Neuron (in vitro differentiated cells): ENCODE measurements at regions not wholly inside any gene's neighbourhood (a gene's known extent, or its start where the extent isn't known, plus 50 kb on each side); places are given as distances from the start of the nearest gene placed in this dataset.
"Not testable (repeated sequence)": the region's sequence is repeated elsewhere in the genome, so short reads cannot be mapped to it uniquely, and the experiment has no call there.

Experiments
- H2AFZ ChIP-seq: one replicate; pipeline ENCODE4 v1.6.1; 2013; ENCODE audit warnings: low read depth, mild to moderate bottlenecking, inconsistent platforms, low read length, moderate library complexity
- H3K27me3 ChIP-seq: one replicate; pipeline ENCODE4 v1.6.1; 2013; ENCODE audit warnings: low read length; ENCODE audit not compliant: insufficient read depth
- H3K36me3 ChIP-seq: one replicate; pipeline ENCODE4 v1.6.1; 2013; ENCODE audit warnings: low read length; ENCODE audit not compliant: insufficient read depth
- H3K4me1 ChIP-seq: one replicate; pipeline ENCODE4 v1.6.1; 2013; ENCODE audit warnings: low read length; ENCODE audit not compliant: insufficient read depth
- H3K4me3 ChIP-seq: 2 replicates; pipeline ENCODE4 v1.5.1; 2013; ENCODE audit warnings: mild to moderate bottlenecking, low read length, moderate library complexity
- H3K9me3 ChIP-seq: one replicate; pipeline ENCODE4 v1.6.1; 2013; ENCODE audit warnings: low read length

DNA sequence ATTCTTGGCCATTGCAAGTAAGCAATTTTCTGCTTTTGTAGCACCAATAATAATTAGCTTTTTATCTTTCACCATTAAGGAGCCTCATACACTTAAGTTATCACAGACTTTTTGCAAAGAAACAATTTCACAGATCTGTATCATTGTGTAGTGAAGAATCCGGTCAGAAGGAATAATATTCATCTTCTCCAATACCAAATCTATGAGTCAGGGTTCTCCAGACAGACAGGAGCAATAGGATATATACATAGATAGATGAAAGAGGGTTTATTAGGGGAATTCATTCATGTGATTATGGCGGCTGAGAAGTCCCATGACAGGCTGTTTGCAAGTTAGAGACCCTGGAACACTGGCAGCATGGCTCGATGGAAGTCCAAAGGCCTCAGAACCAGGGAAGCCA lies 82.9 kb upstream of the UBASH3B start:
- H3K4me1 ChIP-seq: no peaks in the 10 kb centered on the region
- H3K27me3 ChIP-seq: no peaks in the 10 kb centered on the region
- no peak overlapping the region for H2AFZ ChIP-seq
- no peaks in the 10 kb centered on the region for H3K36me3 ChIP-seq
- no peak overlapping the region for H3K4me3 ChIP-seq
- no peaks in the 10 kb centered on the region for H3K9me3 ChIP-seq

DNA sequence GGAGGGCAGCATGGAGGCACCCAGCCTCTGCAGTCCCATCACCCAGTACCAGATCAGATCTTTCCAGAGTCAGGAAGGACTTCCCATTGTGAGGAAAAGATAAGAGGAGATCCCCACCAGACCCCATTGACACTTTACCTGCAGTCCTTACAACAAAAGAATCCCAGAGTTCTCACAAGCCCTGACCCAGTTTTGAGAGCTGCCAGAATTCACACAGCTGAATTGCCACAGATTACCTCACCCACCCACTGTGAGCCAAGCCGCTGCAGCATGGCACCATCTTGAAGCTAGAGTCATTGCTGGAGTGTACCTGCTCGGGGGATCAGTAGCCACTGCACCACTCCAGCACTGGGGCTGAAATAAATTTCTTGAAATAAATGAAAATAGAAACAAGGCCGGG lies 91.8 kb upstream of the UBASH3B start:
- Histone ChIP-seq H2AFZ (no peak overlapping the region), H3K36me3 (no peaks in the 10 kb centered on the region), H3K9me3 (no peaks in the 10 kb centered on the region), H3K4me3 (no peak overlapping the region), H3K4me1 (no peaks in the 10 kb centered on the region), H3K27me3 (no peaks in the 10 kb centered on the region)

DNA sequence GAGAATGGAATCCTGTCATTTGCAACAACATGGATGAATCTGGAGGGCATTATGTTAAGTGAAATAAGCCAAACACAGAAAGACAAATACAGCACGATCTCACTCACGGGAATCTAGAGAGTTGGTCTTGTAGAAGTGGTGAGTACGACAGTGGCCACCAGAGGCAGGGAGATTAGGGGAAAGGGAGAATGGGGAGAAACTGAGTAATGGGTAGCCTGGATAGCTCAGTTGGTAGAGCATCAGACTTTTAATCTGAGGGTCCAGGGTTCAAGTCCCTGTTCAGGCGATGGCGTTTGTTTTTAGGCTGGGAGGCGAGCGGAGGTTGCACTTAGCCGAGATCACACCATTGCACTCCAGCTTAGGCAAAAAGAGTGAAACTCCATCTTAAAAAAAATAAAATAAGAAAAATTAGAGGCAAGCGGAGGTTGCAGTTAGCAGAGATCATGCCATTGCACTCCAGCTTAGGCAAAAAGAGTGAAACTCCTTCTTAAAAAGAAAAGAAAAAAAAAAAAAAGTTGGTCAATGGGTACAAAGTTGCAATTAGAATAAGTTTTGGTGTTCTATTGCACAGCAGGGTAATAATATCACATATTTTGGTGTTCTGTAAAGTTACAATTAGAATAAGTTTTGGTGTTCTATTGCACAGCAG lies 95.7 kb upstream of the UBASH3B start:
- Histone ChIP-seq H3K36me3 (no peaks in the 10 kb centered on the region), H3K27me3 (no peaks in the 10 kb centered on the region), H3K4me3 (no peak overlapping the region), H2AFZ (no peak overlapping the region), H3K4me1 (no peaks in the 10 kb centered on the region), H3K9me3 (no peaks in the 10 kb centered on the region)

DNA sequence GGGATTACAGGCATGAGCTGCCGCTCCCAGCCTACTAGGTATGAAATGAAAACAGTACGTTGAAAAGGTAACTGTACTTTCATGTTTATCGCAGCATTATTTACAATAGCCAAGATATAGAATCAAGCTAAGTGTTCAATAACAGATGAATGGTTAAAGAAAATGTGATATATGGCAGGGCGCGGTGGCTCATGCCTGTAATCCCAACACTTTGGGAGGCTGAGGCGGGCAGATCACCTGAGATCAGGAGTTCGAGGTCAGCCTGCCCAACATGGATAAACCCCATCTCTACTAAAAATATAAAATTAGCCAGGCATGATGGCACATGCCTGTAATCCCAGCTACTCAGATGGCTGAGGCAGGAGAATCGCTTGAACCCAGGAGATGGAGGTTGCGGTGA lies 96.3 kb upstream of the UBASH3B start:
- not testable (repeated sequence) for H3K36me3 ChIP-seq, H3K27me3 ChIP-seq, H3K9me3 ChIP-seq, H3K4me3 ChIP-seq, H2AFZ ChIP-seq, H3K4me1 ChIP-seq

DNA sequence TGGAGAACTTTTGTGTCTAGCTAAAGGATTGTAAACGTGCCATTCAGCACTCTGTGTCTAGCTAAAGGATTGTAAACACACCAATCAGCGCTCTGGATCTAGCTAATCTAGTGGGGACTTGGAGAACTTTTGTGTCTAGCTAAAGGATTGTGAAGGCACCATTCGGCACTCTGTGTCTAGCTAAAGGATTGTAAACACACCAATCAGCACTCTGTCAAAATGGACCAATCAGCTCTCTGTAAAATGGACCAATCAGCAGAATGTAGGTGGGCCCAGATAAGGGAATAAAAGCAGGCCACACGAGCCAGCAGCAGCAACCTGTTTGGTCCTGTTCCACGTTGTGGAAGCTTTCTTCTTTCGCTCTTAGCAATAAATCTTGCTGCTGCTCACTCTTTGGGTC lies 98.4 kb upstream of the UBASH3B start:
- H3K9me3 ChIP-seq, H3K36me3 ChIP-seq, H3K4me3 ChIP-seq, H2AFZ ChIP-seq, H3K4me1 ChIP-seq, H3K27me3 ChIP-seq: not testable (repeated sequence)

DNA sequence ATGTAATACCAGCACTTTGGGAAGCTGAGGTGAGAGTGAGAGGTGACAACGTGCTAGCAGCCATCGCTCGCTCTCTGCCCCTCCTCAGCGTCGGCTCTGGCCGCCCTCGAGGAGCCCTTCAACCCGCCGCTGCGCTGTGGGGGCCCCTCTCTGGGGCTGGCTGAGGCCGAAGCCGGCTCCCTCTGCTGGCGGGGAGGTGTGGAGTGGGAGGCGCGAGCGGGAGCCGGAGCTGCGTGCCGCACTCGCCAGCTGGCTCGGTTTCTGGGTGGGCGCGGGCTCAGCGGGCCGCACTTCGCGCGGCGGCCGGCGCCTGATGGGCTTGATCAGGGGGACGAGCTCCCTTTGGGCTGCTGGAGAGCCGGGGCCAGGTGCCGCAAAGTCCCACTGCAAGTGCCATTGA lies 98.9 kb upstream of the UBASH3B start:
- Histone ChIP-seq H3K4me3 (no peak overlapping the region), H3K4me1 (no peaks in the 10 kb centered on the region), H3K36me3 (no peaks in the 10 kb centered on the region), H2AFZ (no peak overlapping the region), H3K9me3 (no peaks in the 10 kb centered on the region), H3K27me3 (no peaks in the 10 kb centered on the region)

DNA sequence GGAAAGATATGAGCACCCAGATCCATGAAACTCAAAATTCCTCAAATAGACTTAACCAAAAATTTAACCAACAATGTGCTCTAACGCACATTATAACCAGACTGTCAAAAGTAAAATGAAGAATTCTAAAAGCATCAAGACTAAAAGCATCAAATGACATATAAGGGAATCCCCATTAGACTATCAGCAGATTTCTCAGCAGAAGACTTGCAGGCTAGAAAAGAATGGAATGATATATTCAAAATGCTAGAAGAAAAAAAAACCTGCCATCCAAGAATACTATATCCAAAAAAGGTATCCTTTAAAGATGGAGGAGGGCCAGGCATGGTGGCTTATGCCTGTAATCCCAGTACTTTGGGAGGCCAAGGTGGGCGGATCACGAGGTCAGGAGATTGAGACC lies 117.5 kb upstream of the UBASH3B start:
- Histone ChIP-seq H3K27me3 (no peaks in the 10 kb centered on the region), H3K36me3 (no peaks in the 10 kb centered on the region), H3K4me1 (no peaks in the 10 kb centered on the region), H2AFZ (no peak overlapping the region), H3K9me3 (peaks cover 8% of the 10 kb centered on the region), H3K4me3 (no peak overlapping the region)

DNA sequence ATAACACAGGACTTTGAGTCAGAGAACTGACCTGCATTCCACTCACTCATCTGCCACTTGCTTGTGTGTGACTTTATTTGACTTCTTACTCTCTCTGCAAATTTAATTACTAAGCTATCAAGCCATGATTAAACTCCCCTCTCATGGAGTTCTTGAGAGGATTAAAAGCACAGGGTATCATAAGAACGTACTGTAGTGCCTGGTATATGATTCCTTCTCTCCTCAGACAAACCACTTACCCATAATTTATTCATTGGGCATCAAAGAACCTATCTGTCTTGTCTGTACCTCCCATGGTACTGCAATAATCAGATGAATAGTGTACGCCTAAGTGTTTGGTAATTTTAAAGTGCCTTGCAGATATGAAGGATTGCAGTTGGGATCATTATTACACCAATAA lies 130.6 kb upstream of the UBASH3B start:
- peak overlapping the region; percentile 41 for H3K4me3 ChIP-seq
- H2AFZ ChIP-seq: peak overlapping the region; percentile 42

DNA sequence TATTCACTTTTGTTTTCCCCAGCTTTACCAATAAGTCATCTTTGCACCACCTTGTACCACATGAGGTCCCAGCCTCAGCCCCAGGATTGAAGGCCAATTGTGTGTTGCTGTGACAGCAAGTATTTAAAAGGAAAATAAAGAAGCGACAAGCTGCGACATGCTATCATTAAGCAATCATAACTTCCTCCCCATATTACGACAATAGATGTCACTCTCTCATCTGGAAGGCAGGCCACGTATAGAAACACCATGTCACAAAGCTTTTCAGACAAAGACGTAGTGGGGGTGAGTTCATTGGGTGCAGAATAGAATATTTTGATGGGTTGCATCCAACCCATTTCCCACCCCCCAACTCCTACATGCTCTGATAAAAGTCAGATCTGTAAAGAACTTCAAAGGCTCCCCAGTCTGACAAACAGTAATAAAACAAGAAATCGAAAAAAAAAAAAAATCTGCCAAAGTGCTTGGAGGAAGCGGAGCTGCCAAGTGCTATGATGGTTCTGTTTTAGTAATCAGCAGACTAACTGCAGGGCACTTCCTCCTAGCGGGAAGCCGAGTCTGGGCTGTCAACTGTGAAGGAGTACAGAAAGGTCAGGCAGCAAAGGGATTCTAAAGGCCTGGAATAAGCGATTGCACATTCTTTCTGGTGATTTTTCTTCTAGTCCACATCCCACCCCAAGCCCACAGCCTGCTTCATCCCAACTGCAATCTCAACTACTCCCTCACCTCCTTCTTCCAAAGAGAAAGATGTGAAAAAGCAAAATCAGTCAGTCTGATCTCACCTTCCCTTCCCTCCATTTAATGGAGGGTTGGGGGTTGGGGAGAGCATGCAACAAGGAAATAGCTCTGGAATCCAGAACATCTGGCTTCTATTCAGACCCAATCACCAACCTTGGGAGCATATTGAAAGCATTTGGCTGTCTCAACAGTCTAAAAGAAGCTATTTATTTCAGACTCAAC lies 131.4 kb upstream of the UBASH3B start:
- Histone ChIP-seq H3K36me3 (no peaks in the 10 kb centered on the region), H3K27me3 (no peaks in the 10 kb centered on the region), H3K9me3 (no peaks in the 10 kb centered on the region), H3K4me1 (peaks cover 21% of the 10 kb centered on the region), H3K4me3 (peak overlapping the region; percentile 41), H2AFZ (peak overlapping the region; percentile 42)

More for the DNA sequence above, 130.6 kb upstream of the UBASH3B start:
- Histone ChIP-seq H3K9me3 (no peaks in the 10 kb centered on the region), H3K4me1 (peaks cover 21% of the 10 kb centered on the region), H3K27me3 (no peaks in the 10 kb centered on the region), H3K36me3 (no peaks in the 10 kb centered on the region)

DNA sequence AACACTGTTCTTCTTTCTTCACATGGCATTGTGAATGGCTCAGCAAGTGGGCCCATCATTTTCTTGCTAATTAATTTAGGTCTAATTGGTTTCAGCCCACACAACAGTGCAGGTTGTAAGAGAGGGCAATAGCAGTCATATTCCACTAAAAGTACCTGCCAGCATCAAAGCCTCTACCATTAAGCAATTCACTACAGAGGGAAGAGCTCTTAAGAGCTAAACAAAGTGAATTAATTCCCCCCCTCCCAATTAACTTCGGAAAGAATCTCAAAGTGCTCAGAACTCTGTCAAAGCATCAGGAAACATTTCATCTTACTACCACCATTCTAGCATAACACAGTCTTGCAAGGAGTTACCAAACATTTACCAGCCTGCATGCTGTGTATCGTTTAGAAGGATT lies 133.9 kb upstream of the UBASH3B start:
- no peak overlapping the region for H3K4me3 ChIP-seq
- no peaks in the 10 kb centered on the region for H3K36me3 ChIP-seq
- H3K27me3 ChIP-seq: no peaks in the 10 kb centered on the region
- H2AFZ ChIP-seq: no peak overlapping the region
- H3K4me1 ChIP-seq: peaks cover 21% of the 10 kb centered on the region
- H3K9me3 ChIP-seq: no peaks in the 10 kb centered on the region

DNA sequence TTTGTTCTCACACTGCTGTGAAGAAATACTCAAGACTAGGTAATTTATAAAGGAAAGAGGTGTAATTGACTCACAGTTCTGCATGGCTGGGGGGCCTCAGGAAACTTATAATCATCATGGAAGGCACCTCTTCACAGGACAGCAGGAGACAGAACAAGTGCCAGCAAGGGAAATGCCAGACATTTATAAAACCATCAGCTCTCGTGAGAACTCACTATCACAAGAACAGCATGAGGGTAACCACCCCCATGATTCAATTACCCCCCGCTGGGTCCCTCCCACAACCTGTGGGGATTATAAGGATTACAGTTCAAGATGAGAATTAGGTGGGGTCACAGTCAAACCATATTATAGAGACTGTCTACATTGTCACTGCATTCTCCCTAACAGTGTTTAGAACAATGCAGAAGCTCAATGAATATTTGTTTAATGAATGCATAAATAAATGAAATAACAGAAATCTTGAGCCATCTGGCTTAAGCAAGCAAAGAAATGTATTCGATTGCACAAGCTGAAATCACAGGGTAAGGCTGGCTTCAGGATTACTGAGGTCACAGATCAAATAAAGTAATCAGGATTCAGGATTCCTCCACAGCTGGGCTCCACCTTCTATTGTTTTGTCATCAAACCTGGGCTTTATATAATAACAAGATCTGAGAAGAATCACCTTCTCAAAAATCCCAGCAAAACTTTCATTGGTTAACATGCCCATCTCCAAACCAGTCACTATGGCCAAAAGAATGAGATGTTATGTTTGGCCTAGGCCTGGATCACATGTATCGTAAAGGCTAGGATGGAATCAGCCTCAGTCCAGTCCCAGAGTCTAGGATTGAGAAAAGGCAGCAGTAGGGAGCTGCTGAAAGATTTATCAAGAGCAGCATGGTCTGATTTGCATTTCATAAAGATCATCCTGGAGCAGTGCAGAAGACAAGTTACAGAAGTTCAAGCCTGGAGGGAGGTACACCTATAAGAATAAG lies 137.8 kb upstream of the UBASH3B start:
- H2AFZ ChIP-seq: no peak overlapping the region
- H3K9me3 ChIP-seq: no peaks in the 10 kb centered on the region
- H3K4me3 ChIP-seq: no peak overlapping the region
- H3K36me3 ChIP-seq: no peaks in the 10 kb centered on the region
- H3K27me3 ChIP-seq: no peaks in the 10 kb centered on the region
- no peaks in the 10 kb centered on the region for H3K4me1 ChIP-seq

DNA sequence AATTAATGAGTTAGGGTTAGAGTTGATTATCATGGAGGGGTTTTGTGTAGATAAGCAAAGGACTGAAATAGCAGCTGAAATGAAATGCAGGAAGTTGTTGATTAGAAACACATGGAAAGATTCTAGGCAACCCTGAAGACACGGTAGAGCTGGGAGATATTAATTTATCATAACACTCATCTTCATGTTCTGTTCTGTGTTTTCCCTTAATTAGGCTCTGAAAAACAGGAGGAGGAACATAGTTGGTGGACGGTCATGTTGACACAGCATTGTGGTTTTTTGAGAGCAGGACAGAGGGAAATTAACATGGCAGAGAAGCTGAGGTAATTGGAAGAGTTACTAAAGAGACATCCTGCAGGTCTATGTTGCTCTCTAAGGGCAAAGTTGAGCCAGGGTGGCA lies 138.8 kb upstream of the UBASH3B start:
- no peaks in the 10 kb centered on the region for H3K4me1 ChIP-seq
- H3K36me3 ChIP-seq: no peaks in the 10 kb centered on the region
- H2AFZ ChIP-seq: no peak overlapping the region
- H3K9me3 ChIP-seq: no peaks in the 10 kb centered on the region
- no peaks in the 10 kb centered on the region for H3K27me3 ChIP-seq
- H3K4me3 ChIP-seq: no peak overlapping the region

DNA sequence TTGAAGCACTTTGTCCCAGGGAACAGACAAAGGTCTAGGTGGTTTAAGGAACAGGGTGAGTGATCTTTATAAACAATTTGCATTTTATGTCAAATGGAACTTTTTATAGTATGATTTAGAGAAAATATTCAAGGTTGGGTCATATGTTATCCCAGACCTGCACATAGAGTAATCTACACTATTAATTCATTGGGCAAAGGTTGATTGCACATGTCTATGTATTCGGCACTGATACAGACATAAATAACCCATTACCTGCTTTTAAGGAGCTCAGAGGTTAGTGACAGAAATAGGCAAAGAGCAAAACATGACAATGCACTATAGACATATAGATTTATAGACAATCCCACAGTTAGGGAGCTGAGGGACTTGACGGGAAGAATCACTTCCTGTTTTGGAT lies 141.5 kb upstream of the UBASH3B start:
- H3K4me1 ChIP-seq: no peaks in the 10 kb centered on the region
- H3K9me3 ChIP-seq: no peaks in the 10 kb centered on the region
- H3K36me3 ChIP-seq: no peaks in the 10 kb centered on the region
- no peak overlapping the region for H3K4me3 ChIP-seq
- H2AFZ ChIP-seq: no peak overlapping the region
- H3K27me3 ChIP-seq: no peaks in the 10 kb centered on the region
